ENCODE measurements at regions not wholly inside any gene's neighbourhood (a gene's known extent, or its start where the extent isn't known, plus 50 kb on each side); places are given as distances from the start of the nearest gene placed in this dataset.

DNA sequence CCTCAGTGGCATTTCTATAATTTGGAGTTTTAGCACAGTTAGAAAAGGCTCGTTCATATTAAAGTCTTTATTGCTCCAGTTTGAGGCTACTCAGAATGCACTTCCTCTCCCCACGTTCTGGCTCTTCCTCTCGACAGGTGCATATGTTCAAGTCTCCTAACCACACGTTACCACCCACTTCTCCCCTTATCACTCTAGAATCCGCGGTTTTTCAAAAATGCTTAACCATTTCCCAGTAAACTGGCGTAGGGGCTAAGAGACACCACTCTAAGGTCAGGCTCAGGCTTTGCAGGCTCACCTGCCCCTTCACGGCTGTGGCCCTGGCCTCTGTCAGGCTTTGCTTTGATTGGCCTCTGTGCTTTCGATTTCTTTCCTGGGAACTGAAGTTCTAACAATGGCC is 383.6 kb downstream of the GLRX3 start:
- H3K4me3 ChIP-seq (ENCODE audit: low read depth, low read length): no peak overlapping the region
- TF ChIP-seq, protein P1, sequence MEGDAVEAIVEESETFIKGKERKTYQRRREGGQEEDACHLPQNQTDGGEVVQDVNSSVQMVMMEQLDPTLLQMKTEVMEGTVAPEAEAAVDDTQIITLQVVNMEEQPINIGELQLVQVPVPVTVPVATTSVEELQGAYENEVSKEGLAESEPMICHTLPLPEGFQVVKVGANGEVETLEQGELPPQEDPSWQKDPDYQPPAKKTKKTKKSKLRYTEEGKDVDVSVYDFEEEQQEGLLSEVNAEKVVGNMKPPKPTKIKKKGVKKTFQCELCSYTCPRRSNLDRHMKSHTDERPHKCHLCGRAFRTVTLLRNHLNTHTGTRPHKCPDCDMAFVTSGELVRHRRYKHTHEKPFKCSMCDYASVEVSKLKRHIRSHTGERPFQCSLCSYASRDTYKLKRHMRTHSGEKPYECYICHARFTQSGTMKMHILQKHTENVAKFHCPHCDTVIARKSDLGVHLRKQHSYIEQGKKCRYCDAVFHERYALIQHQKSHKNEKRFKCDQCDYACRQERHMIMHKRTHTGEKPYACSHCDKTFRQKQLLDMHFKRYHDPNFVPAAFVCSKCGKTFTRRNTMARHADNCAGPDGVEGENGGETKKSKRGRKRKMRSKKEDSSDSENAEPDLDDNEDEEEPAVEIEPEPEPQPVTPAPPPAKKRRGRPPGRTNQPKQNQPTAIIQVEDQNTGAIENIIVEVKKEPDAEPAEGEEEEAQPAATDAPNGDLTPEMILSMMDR (conservative IDR thresholded peaks at IDR 0.05; ENCODE audit: low read depth, low read length): no peak
- no peak for DNase-seq (ENCODE audit: low read depth)

DNA sequence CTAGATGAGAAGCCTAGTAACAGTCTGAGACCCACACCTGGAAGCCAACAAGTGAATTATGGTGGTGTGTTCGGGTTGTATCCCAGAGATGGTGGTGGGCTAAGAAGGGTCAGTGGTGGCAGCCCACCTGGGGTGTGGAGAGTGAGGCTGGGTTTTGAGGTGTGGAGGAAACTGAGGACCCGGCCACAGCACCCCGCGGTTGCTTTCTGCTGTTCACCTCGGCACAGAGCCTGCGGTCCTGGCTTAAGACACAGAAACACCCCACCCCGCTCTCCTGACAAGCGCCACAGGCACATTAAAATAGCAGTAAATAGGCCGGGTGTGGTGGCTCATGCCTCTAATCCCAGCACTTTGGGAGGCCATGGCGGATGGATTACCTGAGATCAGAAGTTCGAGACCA is 395.1 kb downstream of the GLRX3 start:
- TF ChIP-seq, protein P1 (conservative IDR thresholded peaks at IDR 0.05; ENCODE audit: low read depth, low read length): no peak
- no peak overlapping the region for H3K4me3 ChIP-seq (ENCODE audit: low read depth, low read length)
- no peak for DNase-seq (ENCODE audit: low read depth)

DNA sequence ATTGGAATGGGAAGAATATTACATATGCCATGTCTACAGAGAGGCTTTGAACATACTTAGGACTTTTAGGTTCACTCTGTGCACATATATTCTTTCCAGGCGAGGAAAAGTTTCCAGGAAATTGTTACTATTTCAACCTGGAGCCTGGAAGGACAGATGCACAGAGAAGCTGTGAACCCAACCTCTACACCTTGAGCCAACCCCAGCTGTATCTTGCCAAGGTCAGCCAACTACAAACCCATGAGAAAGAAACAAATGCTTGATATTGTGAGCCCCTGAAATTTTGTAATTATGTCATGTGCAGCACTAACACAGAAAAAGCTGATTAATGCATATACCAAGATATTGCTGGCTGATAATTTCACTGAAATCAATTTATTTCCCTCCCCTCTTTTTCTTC is 404.9 kb downstream of the GLRX3 start:
- no peak overlapping the region for H3K4me3 ChIP-seq (ENCODE audit: low read depth, low read length)
- TF ChIP-seq, protein P1 (conservative IDR thresholded peaks at IDR 0.05; ENCODE audit: low read depth, low read length): no peak
- DNase-seq (ENCODE audit: low read depth): no peak

DNA sequence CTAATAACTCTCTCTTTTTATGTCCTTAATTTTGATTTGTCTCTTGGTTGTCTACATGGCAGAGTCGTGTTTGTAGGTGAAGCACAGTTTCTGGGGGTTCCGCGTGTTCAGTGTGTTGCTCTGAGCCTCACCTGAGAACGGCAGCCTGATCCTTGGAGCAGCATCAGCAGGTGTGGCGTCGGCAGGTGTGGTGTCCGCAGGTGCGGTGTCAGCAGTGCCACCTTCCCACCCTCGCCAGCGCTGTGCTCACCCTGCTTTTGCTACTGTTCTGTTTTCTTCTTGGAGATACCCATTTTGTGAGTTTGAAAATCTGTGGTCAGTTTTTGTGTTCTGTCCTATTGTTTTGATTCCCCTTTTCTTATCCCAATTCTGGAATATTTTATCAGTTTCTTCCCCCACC is 406.6 kb downstream of the GLRX3 start:
- no peak for DNase-seq (ENCODE audit: low read depth)
- no peak overlapping the region for H3K4me3 ChIP-seq (ENCODE audit: low read depth, low read length)
- TF ChIP-seq, protein P1 (conservative IDR thresholded peaks at IDR 0.05; ENCODE audit: low read depth, low read length): no peak

DNA sequence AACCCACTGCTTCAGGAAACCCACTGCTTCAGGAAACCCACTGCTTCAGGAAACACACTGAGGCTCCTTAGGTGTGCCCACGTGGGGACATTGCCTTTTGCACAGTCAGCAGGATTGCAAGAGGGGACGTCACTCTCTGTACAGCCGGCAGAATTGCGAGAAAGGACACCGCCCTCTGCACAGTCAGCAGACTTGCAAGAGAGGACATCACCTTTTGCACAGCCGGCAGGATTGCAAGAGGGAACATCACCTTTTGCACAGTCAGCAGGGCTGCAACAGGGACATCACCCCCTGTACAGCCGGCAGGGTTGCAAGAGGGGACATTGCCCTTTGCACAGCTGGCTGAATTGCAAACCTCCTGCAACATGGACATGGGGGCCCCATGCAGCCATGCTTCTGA is 407.6 kb downstream of the GLRX3 start:
- TF ChIP-seq, protein P1 (conservative IDR thresholded peaks at IDR 0.05; ENCODE audit: low read depth, low read length): no peak
- H3K4me3 ChIP-seq (ENCODE audit: low read depth, low read length): no peak overlapping the region
- DNase-seq (ENCODE audit: low read depth): no peak

DNA sequence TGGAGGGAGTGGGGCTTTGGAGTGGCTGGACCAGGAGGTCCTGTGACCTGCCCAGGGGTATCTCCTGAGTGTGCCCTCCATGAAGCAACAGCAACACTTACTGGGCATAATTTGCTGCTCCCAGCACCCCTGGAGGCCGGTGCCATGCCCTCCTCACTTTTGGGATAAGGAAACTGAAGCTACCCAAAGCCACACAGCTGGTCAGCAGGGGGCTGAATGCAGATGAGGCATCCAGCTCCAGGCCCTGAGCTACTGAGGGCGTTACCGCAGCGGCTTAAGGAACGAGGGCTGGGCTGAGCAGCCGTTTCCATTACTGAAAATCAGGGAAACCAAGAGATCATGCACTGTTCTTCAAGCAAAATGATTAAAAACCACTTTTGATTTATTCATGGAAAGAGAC is 408.9 kb downstream of the GLRX3 start:
- DNase-seq (ENCODE audit: low read depth): no peak
- no peak overlapping the region for H3K4me3 ChIP-seq (ENCODE audit: low read depth, low read length)
- TF ChIP-seq, protein P1 (conservative IDR thresholded peaks at IDR 0.05; ENCODE audit: low read depth, low read length): no peak

DNA sequence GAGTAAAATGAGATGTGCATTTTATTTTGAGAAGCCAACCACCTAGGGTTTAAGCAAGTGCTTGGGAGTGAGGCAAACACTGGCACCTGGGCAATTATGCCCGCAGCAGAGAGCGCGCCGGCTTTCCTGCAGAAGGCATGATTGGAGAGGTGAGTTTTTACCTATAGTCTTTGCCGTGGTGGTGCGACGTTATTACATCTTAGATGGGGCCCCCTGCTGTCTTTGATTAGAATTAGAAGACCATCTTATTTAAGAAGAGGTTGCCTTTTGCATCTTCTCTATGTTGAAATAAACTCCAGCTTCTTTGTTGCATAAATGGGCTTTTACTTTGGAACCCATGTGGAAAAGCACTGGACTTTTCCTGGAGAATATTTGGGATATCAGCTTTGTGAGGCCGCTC is 409.5 kb downstream of the GLRX3 start:
- no peak for DNase-seq (ENCODE audit: low read depth)
- no peak overlapping the region for H3K4me3 ChIP-seq (ENCODE audit: low read depth, low read length)
- TF ChIP-seq, protein P1 (conservative IDR thresholded peaks at IDR 0.05; ENCODE audit: low read depth, low read length): no peak

Measured in epithelial cell of proximal tubule (primary cell).